Stimulated activated naive CD8-positive, alpha-beta T cell treated with anti-CD3 and anti-CD28 coated beads, Interleukin-15, Interleukin-2, amounts not matched to agents 100 ng/mL and 50 ng/mL, for 24 hours (primary cell): ENCODE measurements at regions not wholly inside any gene's neighbourhood (a gene's known extent, or its start where the extent isn't known, plus 50 kb on each side); places are given as distances from the start of the nearest gene placed in this dataset.

Experiments
- H3K27ac Mint-ChIP-seq: one replicate; pipeline ENCODE4 v1.8.0; 2021; ENCODE audit warnings: mild to moderate bottlenecking, mixed read lengths
- H3K27me3 Mint-ChIP-seq: one replicate; pipeline ENCODE4 v1.8.0; 2021; ENCODE audit warnings: mixed read lengths
- H3K36me3 Mint-ChIP-seq: one replicate; pipeline ENCODE4 v1.8.0; 2021; ENCODE audit warnings: low read depth, mixed read lengths
- H3K4me1 Mint-ChIP-seq: one replicate; pipeline ENCODE4 v1.8.0; 2021; ENCODE audit warnings: low read depth, mixed read lengths
- H3K4me3 Mint-ChIP-seq: one replicate; pipeline ENCODE4 v1.8.0; 2021; ENCODE audit warnings: mild to moderate bottlenecking, mixed read lengths
- H3K9me3 Mint-ChIP-seq: one replicate; pipeline ENCODE4 v1.8.0; 2021; ENCODE audit warnings: mixed read lengths

DNA sequence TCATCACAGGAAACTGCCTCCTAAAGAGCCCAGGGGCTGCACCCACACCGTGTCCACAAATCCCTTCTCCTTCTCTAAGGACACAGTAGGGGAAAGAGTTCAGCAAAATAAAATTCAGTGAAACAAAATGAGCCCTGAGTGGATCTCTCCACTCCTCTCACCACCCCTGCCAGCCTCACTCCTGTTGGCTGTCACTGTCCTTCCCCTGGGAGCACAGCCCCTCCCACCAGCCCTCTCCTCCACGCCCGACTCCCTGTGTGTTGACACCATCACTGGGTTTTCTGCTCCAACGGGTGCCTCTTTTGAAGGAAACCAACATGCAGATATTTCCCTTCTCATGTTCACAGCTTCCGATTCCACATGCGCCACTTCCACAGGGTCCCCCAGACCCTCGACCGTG, 356.2 kb downstream of the AJAP1 start:
- Mint-ChIP-seq H3K9me3 (no peaks in the 10 kb centered on the region), H3K36me3 (no peaks in the 10 kb centered on the region), H3K27ac (no peak overlapping the region), H3K4me3 (no peak overlapping the region), H3K4me1 (no peaks in the 10 kb centered on the region), H3K27me3 (peaks cover 7% of the 10 kb centered on the region)

DNA sequence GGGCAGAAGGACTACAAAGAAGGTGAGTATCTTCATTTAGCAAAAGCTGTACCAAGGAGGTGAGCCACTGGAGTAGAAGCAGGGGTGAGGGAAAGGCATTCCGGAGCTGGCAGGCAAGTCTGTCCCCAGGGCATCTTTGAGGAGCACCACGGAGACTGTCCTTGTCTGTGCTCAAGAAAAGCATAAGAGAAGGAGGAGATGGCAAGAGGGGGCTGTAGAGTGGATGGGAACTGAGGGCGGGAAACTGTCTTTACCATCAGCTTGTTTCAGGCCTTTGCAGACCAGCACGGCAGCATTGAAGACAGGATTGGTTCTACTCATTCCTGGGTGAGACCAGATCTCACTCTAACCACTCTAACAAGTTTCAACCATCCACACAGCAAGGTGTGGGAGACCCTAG, 355.8 kb downstream of the AJAP1 start:
- no peaks in the 10 kb centered on the region for H3K9me3 Mint-ChIP-seq
- H3K36me3 Mint-ChIP-seq, result no peaks in the 10 kb centered on the region
- peaks cover 7% of the 10 kb centered on the region for H3K27me3 Mint-ChIP-seq
- no peak overlapping the region for H3K4me3 Mint-ChIP-seq
- no peaks in the 10 kb centered on the region for H3K4me1 Mint-ChIP-seq
- no peak overlapping the region for H3K27ac Mint-ChIP-seq

DNA sequence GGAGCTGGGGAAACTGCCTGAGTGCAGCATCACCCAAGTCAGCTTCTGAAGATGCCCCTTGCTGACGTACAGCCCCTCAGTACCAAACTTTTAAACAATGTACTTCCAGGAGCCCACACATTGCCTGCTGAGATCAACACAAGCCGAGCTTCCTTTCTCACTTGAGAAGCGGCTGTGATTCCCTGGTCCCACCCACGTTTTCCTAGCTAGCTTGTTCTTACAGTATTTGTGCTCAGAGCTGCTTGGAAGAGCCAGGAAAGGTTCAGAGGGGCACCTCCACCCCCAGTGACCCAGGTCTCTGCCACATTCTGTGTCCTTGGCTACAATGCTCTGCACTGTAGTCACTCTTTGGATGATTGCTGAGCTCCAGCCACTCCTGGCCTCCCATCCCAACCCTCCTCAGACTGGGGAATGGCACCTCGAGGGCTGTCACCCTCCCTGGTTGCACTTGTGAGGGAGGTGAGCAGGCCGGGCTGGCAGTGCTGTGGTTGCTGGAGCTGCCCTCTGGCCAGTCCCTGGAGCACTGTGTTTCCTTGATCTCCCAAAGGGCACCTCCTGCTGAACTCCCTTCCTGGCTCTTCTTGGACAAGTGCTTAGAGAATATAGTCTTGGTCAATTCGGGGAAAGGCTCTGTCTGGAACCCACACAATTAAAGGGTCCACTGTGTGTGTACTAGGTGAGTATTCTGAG, 355.1 kb downstream of the AJAP1 start:
- no peaks in the 10 kb centered on the region for H3K4me1 Mint-ChIP-seq
- H3K27me3 Mint-ChIP-seq, result peaks cover 7% of the 10 kb centered on the region
- H3K9me3 Mint-ChIP-seq, result no peaks in the 10 kb centered on the region
- no peak overlapping the region for H3K4me3 Mint-ChIP-seq
- H3K36me3 Mint-ChIP-seq, result no peaks in the 10 kb centered on the region
- H3K27ac Mint-ChIP-seq, result no peak overlapping the region

DNA sequence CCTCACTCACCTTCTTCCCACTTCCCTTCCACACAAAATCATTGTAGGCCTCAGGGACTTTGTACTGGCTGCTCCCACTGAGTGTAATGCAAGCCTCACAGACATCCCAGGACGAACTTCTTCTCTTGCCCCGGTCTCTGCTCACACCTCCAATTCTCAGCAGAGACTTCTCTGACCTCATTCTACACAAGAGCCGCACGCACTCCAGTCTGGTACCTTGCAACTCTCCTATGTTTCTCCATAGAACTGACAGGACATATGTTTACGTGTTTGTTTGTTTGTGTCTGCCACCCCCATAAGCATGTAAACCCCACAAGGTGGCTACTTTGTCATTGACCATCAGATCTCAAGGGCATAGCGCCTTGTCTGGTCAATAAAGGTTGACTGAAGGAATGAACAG, 350.8 kb downstream of the AJAP1 start:
- Mint-ChIP-seq H3K27ac (no peak overlapping the region), H3K4me3 (no peak overlapping the region), H3K36me3 (no peaks in the 10 kb centered on the region), H3K27me3 (no peaks in the 10 kb centered on the region), H3K4me1 (no peaks in the 10 kb centered on the region), H3K9me3 (peaks cover 5% of the 10 kb centered on the region)

DNA sequence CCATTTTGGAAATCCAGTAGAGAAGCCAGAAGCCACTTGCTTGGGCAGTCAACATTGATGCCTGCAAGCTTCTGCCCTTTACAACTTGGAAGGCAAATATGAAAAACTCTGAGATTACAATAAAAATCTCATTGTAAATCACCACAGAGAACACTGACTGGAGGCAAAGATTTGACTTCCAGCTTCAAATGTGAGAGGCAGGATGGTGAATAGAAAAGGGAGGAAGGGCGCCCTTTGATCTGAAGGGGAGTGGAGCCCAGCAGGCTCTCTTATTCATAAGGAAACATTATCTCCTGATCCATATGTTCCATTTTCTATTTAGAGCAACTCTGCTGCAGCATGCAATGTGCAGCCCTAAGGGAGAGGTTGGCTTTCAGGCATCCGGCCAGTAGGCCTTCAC, 348.3 kb downstream of the AJAP1 start:
- no peaks in the 10 kb centered on the region for H3K36me3 Mint-ChIP-seq

DNA sequence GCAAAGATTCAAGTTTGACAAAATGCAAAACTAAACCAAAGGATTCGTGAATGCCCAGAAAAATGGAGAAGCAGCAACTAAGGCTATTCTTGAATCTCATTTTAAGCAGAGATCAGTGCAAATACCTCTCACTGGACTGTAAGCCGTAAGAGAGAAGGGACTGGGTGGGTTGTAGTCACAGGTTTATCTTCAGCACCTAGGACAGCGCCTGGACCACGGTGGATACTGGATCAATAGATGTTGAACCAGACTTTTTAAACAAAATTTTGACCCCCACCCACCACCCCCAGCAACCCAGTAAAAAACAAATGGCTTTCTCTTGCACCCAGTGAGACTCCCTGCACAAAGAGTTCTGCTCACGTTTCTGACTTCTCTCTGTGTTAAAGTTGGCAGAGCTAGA, 347.1 kb downstream of the AJAP1 start:
- Mint-ChIP-seq H3K36me3 (no peaks in the 10 kb centered on the region), H3K4me3 (no peak overlapping the region), H3K27me3 (no peaks in the 10 kb centered on the region), H3K9me3 (peaks cover 5% of the 10 kb centered on the region), H3K4me1 (no peaks in the 10 kb centered on the region), H3K27ac (no peak overlapping the region)

More for the DNA sequence above, 348.3 kb downstream of the AJAP1 start:
- Mint-ChIP-seq H3K27ac (no peak overlapping the region), H3K9me3 (peaks cover 5% of the 10 kb centered on the region), H3K4me1 (no peaks in the 10 kb centered on the region), H3K4me3 (no peak overlapping the region), H3K27me3 (no peaks in the 10 kb centered on the region)

DNA sequence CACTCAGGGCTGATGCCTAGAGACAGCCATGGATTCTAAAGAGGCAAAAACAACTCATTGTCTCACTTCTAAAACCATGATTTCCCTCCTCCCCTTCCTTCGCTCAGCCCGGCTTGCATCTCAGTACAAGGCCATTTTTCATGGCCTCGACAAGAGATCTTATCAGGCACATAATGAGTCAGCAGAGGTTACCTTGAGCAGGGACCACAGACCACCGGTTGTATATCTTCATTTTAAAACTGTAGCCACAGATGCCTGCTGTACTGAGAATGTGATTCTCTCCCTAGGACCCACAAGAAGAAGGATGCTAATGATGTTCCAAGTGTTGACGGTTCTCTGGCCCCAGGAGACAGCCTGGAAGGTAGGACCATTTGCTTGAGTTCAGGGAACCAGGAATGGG, 331.9 kb downstream of the AJAP1 start:
- no peaks in the 10 kb centered on the region for H3K27me3 Mint-ChIP-seq
- H3K4me3 Mint-ChIP-seq, result no peak overlapping the region
- H3K27ac Mint-ChIP-seq, result no peak overlapping the region
- no peaks in the 10 kb centered on the region for H3K9me3 Mint-ChIP-seq
- no peaks in the 10 kb centered on the region for H3K36me3 Mint-ChIP-seq
- no peaks in the 10 kb centered on the region for H3K4me1 Mint-ChIP-seq

DNA sequence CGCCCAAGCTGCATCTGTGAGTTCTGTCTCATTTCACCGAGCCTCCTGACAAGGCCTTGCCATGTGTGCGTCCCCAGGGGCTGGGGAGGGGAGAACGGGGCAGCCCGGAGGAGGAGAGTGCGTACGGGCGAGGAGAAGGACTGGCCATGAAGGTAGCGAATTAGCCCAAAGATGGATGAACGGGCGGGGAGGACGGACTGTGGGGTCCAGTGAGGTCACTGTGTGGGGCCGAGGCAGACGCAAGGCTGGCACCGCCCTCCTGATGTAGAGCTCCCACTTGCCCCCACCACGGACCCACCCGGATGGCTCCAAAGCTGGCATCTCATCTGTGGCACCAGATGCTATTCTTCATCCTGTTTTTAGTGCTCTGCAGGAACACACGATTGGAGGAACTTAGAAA, 330.4 kb downstream of the AJAP1 start:
- Mint-ChIP-seq H3K4me1 (no peaks in the 10 kb centered on the region), H3K4me3 (no peak overlapping the region), H3K27me3 (peaks cover 4% of the 10 kb centered on the region), H3K9me3 (no peaks in the 10 kb centered on the region), H3K36me3 (no peaks in the 10 kb centered on the region), H3K27ac (no peak overlapping the region)

DNA sequence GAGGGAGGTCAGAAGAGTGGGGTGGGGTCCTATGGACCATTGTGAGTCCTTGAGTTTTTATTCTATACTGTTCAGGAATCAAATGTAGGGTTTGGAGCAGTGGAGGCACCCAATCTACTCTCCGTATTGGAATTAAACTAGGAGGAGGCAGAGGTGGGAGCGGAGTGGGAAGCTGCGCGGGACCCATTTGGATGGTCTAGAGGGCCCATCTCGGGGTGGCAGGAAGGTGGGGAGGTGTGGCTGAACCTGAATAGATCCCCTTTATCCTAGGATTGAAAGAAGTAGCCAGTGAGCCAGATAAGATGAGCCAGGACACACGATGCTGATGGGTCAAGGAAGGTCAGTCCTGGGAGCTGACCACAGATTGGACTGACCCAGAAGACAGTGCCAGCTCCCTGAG, 325.8 kb downstream of the AJAP1 start:
- Mint-ChIP-seq H3K27ac (no peak overlapping the region), H3K36me3 (no peaks in the 10 kb centered on the region), H3K4me1 (no peaks in the 10 kb centered on the region), H3K4me3 (no peak overlapping the region), H3K9me3 (no peaks in the 10 kb centered on the region), H3K27me3 (peaks cover 6% of the 10 kb centered on the region)

DNA sequence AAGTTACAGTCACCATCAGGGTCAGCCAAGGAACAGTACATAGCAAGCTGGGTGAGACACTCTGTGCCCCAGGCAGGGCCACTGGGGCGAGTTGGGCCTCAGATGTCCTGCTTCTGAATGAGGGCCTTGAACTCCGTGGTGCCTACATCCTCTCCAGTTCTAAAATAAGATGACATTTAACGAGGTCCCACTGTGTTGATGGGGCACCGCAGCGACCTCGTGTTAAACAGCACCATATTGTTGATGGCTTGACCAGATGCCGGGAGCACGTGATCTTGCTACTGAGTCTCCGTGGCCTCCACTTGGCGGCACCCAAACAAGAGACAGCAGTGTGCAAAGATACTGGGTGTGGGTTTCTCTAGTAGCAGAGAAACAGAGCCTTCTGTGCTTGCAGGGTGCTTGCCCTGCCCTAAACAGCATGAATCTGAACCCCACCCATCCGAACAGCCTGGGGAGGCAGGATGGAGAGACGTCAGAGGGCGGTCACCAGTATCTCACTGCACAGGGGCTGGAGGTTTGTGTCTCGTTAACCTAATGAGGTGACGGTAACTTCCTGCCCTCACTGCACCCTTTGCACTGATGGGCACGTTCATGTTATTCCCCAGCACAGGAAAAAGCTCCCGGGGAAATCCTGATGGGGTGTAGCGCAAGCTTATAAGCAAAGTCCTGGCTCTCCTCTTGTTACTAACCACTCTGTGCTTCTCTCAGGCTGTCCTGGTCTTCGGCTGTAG, 324.4 kb downstream of the AJAP1 start:
- no peak overlapping the region for H3K4me3 Mint-ChIP-seq
- H3K9me3 Mint-ChIP-seq, result no peaks in the 10 kb centered on the region
- H3K27ac Mint-ChIP-seq, result no peak overlapping the region
- H3K27me3 Mint-ChIP-seq, result peaks cover 6% of the 10 kb centered on the region
- H3K4me1 Mint-ChIP-seq, result no peaks in the 10 kb centered on the region
- no peaks in the 10 kb centered on the region for H3K36me3 Mint-ChIP-seq

DNA sequence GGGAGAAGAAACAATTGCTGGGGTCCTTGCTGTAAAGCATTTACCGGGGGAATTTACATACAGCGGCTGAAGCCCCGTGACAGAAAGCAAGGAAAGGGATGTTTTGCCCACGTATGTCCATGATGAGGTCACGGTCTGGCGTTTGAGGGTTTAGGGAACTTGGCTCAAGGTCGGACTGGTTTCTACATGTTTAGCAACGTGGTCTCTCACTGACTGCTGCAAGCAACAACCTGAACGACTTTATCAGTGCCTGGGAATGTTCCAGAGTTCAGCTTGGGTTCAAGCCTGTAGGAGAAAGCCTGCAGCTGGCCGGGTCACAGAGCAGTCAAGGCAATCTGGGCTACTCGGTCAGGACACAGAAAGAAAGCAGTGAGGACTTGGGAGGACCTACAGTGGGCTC, 323.3 kb downstream of the AJAP1 start:
- Mint-ChIP-seq H3K27ac (no peak overlapping the region), H3K9me3 (no peaks in the 10 kb centered on the region)

DNA sequence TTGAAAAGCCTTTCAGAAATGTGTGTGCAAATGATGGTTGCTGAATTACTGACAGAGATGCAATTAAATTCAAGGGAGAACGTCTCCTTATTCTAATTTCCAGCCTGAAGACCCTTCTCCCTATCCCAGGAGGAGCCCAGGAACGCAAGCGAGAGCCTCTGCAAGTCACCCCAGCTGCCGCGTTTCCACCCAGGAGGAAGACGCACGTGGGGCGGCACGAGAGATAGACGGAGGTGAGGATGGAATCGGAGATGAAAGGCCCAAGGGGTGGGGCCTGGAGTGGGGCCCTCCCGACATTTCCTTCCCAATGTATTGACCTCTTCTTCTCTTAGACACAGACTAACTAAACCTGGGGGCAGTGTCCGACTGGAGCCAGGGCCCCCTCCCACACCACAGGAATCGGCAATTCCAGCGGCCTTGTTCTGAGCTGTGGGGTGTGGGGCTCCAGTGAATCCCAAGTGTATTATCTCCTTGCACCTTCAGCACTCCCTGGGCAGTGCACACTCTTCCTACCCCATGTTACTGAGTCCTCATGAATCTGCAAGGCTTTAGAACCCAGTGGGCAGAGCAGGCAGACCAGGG, 322.5 kb downstream of the AJAP1 start:
- Mint-ChIP-seq H3K27me3 (peaks cover 6% of the 10 kb centered on the region), H3K4me3 (no peak overlapping the region), H3K4me1 (no peaks in the 10 kb centered on the region), H3K9me3 (no peaks in the 10 kb centered on the region), H3K27ac (no peak overlapping the region), H3K36me3 (no peaks in the 10 kb centered on the region)

More for the DNA sequence above, 323.3 kb downstream of the AJAP1 start:
- H3K36me3 Mint-ChIP-seq, result no peaks in the 10 kb centered on the region
- no peak overlapping the region for H3K4me3 Mint-ChIP-seq
- no peaks in the 10 kb centered on the region for H3K4me1 Mint-ChIP-seq
- H3K27me3 Mint-ChIP-seq, result peaks cover 6% of the 10 kb centered on the region

DNA sequence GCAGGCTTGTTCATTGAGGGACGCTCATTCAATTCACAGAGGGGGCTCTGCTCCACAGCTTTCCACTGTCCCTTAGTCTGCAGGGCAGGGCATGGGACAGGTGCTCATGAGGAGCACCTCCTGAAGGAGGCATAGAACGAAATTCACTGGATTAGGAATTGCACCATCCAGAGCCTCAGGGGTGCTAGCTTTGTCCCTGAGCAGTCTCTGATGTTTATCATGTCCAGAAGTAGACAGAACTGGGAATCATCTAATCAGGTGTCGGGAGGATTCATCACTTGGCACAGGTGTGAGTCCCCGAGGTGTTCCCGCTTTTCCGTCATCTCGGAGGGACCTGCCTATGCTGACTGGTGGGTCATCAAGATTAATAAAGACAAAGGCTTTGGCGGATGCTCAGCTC, 321.4 kb downstream of the AJAP1 start:
- Mint-ChIP-seq H3K27me3 (peaks cover 5% of the 10 kb centered on the region), H3K27ac (no peak overlapping the region), H3K4me3 (no peak overlapping the region), H3K9me3 (no peaks in the 10 kb centered on the region), H3K4me1 (no peaks in the 10 kb centered on the region), H3K36me3 (no peaks in the 10 kb centered on the region)

DNA sequence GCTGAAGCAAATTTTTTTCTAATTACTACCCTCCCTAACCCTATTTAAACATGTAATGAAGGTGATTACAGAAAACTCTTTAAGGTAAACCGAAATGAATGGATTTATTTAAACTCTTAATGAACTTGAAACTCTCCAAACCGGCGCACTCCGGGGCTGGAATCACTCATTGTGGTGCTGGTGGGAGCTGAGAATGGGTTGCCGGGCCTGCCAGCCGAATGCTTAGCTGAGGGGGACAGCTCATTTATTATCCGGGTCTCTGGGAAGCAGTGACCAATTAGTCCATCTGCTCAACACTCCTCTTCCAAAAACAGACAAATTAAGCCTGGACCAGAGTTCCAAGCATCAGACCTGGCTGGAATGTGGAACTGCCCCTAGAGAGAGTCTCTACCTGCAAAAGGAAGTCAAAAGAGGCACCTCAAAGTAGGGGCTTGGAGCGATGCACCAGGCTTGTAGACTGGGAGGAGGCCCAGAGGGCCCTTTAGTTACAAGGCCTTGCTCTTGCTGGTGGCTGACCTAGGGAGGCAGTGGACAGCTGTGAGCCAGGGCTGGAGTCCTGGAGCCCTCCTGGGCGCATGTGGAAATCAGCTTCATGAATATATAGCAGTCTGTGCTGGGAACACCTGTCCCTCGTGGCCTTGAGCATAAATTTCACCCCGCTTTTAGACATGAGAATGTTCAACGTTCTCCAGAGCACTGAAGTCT, 320.7 kb downstream of the AJAP1 start:
- Mint-ChIP-seq H3K27ac (no peak overlapping the region), H3K36me3 (no peaks in the 10 kb centered on the region), H3K4me1 (no peaks in the 10 kb centered on the region), H3K4me3 (no peak overlapping the region), H3K9me3 (no peaks in the 10 kb centered on the region), H3K27me3 (peaks cover 3% of the 10 kb centered on the region)

DNA sequence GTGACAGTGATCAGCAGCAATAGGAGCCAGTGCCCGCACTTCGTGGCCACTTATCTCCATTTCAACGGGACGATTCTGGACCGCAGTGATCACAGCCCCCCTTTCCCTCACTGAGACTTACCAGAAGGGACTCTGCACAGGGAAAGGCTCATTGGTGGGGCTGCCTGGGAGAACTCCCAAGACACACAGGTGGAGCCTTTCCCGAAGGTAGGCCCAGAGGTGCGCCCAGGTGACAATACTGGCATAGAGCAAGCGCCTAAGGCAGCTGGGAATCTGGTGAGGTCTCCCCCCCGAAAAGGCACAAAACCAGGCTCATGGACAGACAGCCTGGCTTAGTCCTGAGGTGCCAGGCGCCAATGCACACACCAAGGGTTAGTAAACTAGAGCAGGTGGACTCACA, 318.9 kb downstream of the AJAP1 start:
- Mint-ChIP-seq H3K4me1 (no peaks in the 10 kb centered on the region), H3K4me3 (no peak overlapping the region), H3K36me3 (no peaks in the 10 kb centered on the region), H3K9me3 (no peaks in the 10 kb centered on the region), H3K27me3 (peaks cover 3% of the 10 kb centered on the region), H3K27ac (no peak overlapping the region)
